Osteocyte (in vitro differentiated cells): ENCODE measurements at regions not wholly inside any gene's neighbourhood (a gene's known extent, or its start where the extent isn't known, plus 50 kb on each side); places are given as distances from the start of the nearest gene placed in this dataset.

Experiments used
- DNase-seq: peaks from one replicate; pipeline ENCODE4 v3.0.0; 2021; ENCODE audit warnings: mixed read lengths; ENCODE audit not compliant: unreplicated experiment; ENCODE audit errors: extremely low spot score
- H3K27ac Mint-ChIP-seq: one replicate; pipeline ENCODE4 v1.8.0; 2021; ENCODE audit warnings: mild to moderate bottlenecking, mixed read lengths; ENCODE audit not compliant: unreplicated experiment
- H3K27me3 Mint-ChIP-seq: one replicate; pipeline ENCODE4 v1.8.0; 2021; ENCODE audit warnings: mixed read lengths; ENCODE audit not compliant: unreplicated experiment
- H3K36me3 Mint-ChIP-seq: one replicate; pipeline ENCODE4 v1.8.0; 2021; ENCODE audit warnings: mixed read lengths; ENCODE audit not compliant: unreplicated experiment
- H3K4me1 Mint-ChIP-seq: one replicate; pipeline ENCODE4 v1.8.0; 2021; ENCODE audit warnings: mixed read lengths; ENCODE audit not compliant: unreplicated experiment
- H3K4me3 Mint-ChIP-seq: one replicate; pipeline ENCODE4 v1.8.0; 2021; ENCODE audit warnings: mild to moderate bottlenecking, moderate library complexity, mixed read lengths; ENCODE audit not compliant: unreplicated experiment
- H3K9me3 Mint-ChIP-seq: one replicate; pipeline ENCODE4 v1.8.0; 2021; ENCODE audit warnings: mixed read lengths; ENCODE audit not compliant: unreplicated experiment
- TF ChIP-seq, protein P1 (sequence below): fragments of 200-600 bp; sonication (generic); IDR thresholded peaks from 2 replicates; pipeline ENCODE4 v1.5.0; 2021; ENCODE audit warnings: antibody characterized with exemption, mild to moderate bottlenecking, moderate library complexity

DNA sequence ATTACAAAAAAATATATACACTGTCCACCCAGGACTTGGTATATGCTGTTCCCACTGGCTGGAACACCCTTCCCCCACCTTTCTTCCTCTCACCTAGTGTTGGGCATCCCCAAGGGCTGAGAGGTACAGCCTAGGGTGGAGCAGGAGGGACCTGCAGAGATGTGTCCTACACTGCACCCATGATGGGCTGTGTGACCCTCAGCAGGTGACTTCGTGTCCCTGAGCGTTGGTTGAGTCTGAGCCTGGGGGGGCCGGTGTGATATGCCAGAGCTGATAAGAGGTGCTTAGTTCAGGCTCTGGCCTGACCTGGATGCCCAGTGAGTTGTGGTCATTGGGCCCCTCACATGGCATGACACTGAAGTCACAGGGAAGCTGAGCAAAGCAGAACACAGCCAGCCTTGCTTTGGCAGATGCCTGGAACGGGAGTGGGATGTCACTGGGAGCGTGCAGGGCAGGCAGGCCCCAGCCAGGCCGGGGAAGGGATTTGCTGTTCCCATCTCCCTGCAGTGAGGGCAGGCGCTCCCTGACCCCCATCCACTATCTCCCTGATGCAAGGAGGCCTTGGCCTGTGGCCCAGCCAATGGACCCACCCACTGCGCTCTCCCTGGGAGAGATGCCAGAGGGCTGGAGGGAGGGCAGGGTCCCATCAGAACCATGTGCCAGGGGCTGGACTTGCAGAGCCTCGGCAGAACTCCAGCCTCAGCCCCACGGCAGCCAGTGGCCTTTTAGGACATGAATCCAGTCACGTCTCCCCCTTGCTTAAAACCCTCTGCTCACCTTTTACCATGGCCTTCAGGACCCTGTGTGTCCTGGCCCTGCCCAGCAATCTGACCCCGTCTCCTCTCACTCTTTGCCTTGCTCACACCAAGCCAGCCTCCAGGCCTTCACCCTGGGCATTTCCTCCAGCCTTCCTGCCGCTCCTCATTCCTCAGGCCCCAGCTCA is 138.9 kb downstream of the MN1 start:
- H3K36me3 Mint-ChIP-seq: no peaks in the 10 kb centered on the region
- TF ChIP-seq, protein P1, sequence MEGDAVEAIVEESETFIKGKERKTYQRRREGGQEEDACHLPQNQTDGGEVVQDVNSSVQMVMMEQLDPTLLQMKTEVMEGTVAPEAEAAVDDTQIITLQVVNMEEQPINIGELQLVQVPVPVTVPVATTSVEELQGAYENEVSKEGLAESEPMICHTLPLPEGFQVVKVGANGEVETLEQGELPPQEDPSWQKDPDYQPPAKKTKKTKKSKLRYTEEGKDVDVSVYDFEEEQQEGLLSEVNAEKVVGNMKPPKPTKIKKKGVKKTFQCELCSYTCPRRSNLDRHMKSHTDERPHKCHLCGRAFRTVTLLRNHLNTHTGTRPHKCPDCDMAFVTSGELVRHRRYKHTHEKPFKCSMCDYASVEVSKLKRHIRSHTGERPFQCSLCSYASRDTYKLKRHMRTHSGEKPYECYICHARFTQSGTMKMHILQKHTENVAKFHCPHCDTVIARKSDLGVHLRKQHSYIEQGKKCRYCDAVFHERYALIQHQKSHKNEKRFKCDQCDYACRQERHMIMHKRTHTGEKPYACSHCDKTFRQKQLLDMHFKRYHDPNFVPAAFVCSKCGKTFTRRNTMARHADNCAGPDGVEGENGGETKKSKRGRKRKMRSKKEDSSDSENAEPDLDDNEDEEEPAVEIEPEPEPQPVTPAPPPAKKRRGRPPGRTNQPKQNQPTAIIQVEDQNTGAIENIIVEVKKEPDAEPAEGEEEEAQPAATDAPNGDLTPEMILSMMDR: no peak
- no peak for DNase-seq
- H3K27me3 Mint-ChIP-seq: no peaks in the 10 kb centered on the region
- no peaks in the 10 kb centered on the region for H3K9me3 Mint-ChIP-seq
- peaks cover 34% of the 10 kb centered on the region for H3K4me1 Mint-ChIP-seq
- no peak overlapping the region for H3K4me3 Mint-ChIP-seq
- no peak overlapping the region for H3K27ac Mint-ChIP-seq

DNA sequence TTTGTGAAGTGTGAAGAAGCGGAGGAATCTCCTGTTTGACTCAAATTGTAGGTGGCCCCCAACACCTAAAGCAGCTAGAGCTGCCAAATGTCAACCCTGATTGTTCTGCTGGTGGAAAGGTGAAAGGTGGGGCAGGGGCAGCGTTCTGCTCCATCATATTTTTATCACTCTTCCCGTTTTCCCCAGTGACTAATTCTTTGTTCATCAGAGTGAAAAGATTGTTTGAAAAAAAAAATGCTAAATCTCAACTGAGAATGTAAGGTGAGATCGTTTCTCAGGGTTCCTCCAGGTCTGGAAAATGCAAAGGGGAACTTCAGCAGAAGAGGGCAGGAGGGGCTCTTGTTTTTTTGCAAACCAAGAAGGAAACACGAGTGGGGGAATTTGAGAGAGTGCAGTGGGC is 137.7 kb downstream of the MN1 start:
- Mint-ChIP-seq H3K27me3 (no peaks in the 10 kb centered on the region), H3K27ac (no peak overlapping the region), H3K4me3 (no peak overlapping the region), H3K36me3 (no peaks in the 10 kb centered on the region), H3K9me3 (no peaks in the 10 kb centered on the region), H3K4me1 (peaks cover 42% of the 10 kb centered on the region)
- no peak for DNase-seq
- TF ChIP-seq, protein P1: no peak

DNA sequence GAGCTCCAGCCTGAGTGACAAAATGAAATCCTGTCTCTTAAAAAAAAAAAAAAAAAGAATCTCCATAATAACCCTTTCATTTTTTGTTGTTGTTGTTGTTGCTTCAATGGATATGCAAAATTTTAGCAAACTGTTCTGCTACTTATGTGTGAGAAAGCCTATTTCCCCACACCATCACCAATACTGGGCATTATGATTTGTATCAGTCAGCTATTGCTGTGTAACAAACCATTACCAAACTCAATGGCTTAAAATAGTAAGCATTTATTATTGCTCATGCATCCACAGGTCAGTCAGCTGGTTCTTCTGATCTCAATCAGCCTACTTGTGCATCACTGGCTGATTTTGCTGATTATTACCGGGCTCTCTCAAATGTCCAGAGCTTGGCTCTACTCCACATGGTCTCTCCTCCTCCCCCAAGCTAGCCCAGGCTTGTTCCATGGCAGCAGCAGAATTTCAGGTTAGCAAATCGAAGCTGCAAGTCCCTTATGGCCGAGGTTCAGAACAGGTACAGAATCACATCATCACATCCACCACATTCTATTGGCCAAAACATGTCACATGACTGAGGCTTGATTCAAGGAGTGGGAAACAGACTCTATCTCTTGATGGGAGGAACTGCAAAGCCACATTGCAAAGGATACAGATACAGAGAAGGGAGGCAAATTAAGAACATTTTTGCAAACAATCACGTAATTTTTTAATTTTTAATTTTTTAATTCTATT is 135.1 kb downstream of the MN1 start:
- H3K4me1 Mint-ChIP-seq: peaks cover 62% of the 10 kb centered on the region
- H3K9me3 Mint-ChIP-seq: no peaks in the 10 kb centered on the region
- no peak for DNase-seq
- no peak overlapping the region for H3K27ac Mint-ChIP-seq
- H3K4me3 Mint-ChIP-seq: no peak overlapping the region
- TF ChIP-seq, protein P1: no peak
- no peaks in the 10 kb centered on the region for H3K27me3 Mint-ChIP-seq
- no peaks in the 10 kb centered on the region for H3K36me3 Mint-ChIP-seq

- Mint-ChIP-seq H3K9me3 (no peaks in the 10 kb centered on the region), H3K4me1 (peaks cover 62% of the 10 kb centered on the region), H3K27ac (peak overlapping the region; percentile 69), H3K36me3 (no peaks in the 10 kb centered on the region), H3K4me3 (no peak overlapping the region), H3K27me3 (no peaks in the 10 kb centered on the region)
- TF ChIP-seq, protein P1: no peak
- no peak for DNase-seq
Measured at GRCh38 chr22:27667121-27667843, 134.3 kb downstream of the MN1 start.
